ENCODE measurements at regions not wholly inside any gene's neighbourhood (a gene's known extent, or its start where the extent isn't known, plus 50 kb on each side); places are given as distances from the start of the nearest gene placed in this dataset.

DNA sequence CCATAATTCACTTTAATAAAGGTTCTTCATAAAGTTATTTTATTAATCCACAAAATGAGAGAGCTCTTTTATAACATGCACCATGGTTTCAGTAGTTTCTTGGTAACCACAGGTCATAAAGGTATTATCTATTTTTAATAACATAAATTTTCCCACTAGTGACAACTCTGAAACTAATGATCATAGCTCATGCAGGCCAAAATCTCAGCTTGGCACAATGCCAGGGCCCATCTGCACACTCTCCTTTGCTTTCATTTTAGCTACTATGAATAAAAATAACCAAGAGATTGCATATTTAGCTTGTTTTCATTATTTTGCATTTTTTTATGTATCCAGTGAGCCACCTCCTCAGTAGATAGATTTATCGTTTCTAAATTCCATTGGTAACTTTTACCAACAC lies 691.8 kb upstream of the CHAC2 start:
- ATAC-seq (ENCODE audit: low FRiP score) (no peak), DNase-seq (ENCODE audit: low spot score) (peak; percentile 26)
- TF ChIP-seq, protein P1, sequence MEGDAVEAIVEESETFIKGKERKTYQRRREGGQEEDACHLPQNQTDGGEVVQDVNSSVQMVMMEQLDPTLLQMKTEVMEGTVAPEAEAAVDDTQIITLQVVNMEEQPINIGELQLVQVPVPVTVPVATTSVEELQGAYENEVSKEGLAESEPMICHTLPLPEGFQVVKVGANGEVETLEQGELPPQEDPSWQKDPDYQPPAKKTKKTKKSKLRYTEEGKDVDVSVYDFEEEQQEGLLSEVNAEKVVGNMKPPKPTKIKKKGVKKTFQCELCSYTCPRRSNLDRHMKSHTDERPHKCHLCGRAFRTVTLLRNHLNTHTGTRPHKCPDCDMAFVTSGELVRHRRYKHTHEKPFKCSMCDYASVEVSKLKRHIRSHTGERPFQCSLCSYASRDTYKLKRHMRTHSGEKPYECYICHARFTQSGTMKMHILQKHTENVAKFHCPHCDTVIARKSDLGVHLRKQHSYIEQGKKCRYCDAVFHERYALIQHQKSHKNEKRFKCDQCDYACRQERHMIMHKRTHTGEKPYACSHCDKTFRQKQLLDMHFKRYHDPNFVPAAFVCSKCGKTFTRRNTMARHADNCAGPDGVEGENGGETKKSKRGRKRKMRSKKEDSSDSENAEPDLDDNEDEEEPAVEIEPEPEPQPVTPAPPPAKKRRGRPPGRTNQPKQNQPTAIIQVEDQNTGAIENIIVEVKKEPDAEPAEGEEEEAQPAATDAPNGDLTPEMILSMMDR (IDR thresholded peaks at IDR 0.05) = no peak

- ATAC-seq (ENCODE audit: low FRiP score) (no peak), DNase-seq (ENCODE audit: low spot score) (no peak)
- TF ChIP-seq, protein P1 (IDR thresholded peaks at IDR 0.05) = no peak
These were observed 700.1 kb upstream of the CHAC2 start for GRCh38 chr2:53067533-53067932.

GRCh38 chr2:53067056-53067455 lies 700.5 kb upstream of the CHAC2 start:
- TF ChIP-seq, protein P1 (IDR thresholded peaks at IDR 0.05) = no peak

DNA sequence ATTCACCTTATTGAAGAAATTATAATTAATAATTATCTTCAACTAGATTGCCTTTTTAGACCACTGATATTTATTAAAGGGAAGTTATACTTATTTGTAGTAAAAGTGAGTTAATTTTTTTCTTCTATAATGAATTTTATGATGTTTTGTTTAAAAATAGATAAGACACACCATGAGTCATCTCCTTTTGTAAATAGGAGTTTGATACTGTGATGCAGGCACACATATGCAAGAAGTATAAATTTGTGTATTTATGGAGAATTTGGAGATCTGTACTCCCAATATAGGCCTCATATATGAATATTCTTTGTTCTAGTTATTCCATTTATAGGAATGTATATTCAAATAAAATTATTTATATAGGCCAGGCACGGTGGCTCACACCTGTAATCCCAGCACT lies 703.5 kb upstream of the CHAC2 start:
- no peak for ATAC-seq (ENCODE audit: low FRiP score)
- TF ChIP-seq, protein P1 (IDR thresholded peaks at IDR 0.05) = no peak

More at GRCh38 chr2:53067056-53067455, 700.5 kb upstream of the CHAC2 start:
- DNase-seq (ENCODE audit: low spot score) (no peak), ATAC-seq (ENCODE audit: low FRiP score) (no peak)

GRCh38 chr2:53058526-53058925 lies 709.1 kb upstream of the CHAC2 start:
- TF ChIP-seq, protein P1 (IDR thresholded peaks at IDR 0.05) = no peak
- ATAC-seq (ENCODE audit: low FRiP score) = peak; percentile 83
- DNase-seq (ENCODE audit: low spot score) = no peak

More for the DNA sequence above, 703.5 kb upstream of the CHAC2 start:
- no peak for DNase-seq (ENCODE audit: low spot score)

- ATAC-seq (ENCODE audit: low FRiP score) (no peak), DNase-seq (ENCODE audit: low spot score) (no peak)
- TF ChIP-seq, protein P1 (IDR thresholded peaks at IDR 0.05) = no peak
These were observed 713.7 kb upstream of the CHAC2 start for GRCh38 chr2:53053937-53054336.

GRCh38 chr2:53051157-53051556 lies 716.4 kb upstream of the CHAC2 start:
- DNase-seq (ENCODE audit: low spot score) (no peak), ATAC-seq (ENCODE audit: low FRiP score) (no peak)
- TF ChIP-seq, protein P1 (IDR thresholded peaks at IDR 0.05) = no peak

All from omental fat pad (tissue), 3 donors.